ENCODE measurements at regions not wholly inside any gene's neighbourhood (a gene's known extent, or its start where the extent isn't known, plus 50 kb on each side); places are given as distances from the start of the nearest gene placed in this dataset.

- no peak overlapping the region for H3K4me3 ChIP-seq (ENCODE audit: low read length in 2 of 2)
- H3K4me1 ChIP-seq (ENCODE audit: control insufficient read depth in 2 of 2, insufficient read depth in 2 of 2, low read length in 2 of 2), result no peaks in the 10 kb centered on the region
- H3K27ac ChIP-seq (ENCODE audit: low read depth in 2 of 2, low read length in 2 of 2), result no peak overlapping the region
- no peaks in the 10 kb centered on the region for H3K36me3 ChIP-seq (ENCODE audit: control insufficient read depth in 2 of 2, insufficient read depth in 2 of 2, low read length in 2 of 2)
- H3K9me3 ChIP-seq (ENCODE audit: control insufficient read depth in 2 of 2, low read length in 2 of 2), result no peaks in the 10 kb centered on the region
- no peaks in the 10 kb centered on the region for H3K27me3 ChIP-seq (ENCODE audit: control insufficient read depth in 2 of 2, insufficient read depth in 2 of 2, low read length in 2 of 2)
- no peak overlapping the region for H3K9ac ChIP-seq (ENCODE audit: low read depth in 1 of 2, low read length in 2 of 2)
Measured at GRCh38 chr1:219428651-219429050, 184.3 kb downstream of the ZC3H11B start.

- no peak overlapping the region for H3K9ac ChIP-seq (ENCODE audit: low read depth in 1 of 2, low read length in 2 of 2)
- H3K36me3 ChIP-seq (ENCODE audit: control insufficient read depth in 2 of 2, insufficient read depth in 2 of 2, low read length in 2 of 2), result no peaks in the 10 kb centered on the region
- no peak overlapping the region for H3K4me3 ChIP-seq (ENCODE audit: low read length in 2 of 2)
- no peaks in the 10 kb centered on the region for H3K27me3 ChIP-seq (ENCODE audit: control insufficient read depth in 2 of 2, insufficient read depth in 2 of 2, low read length in 2 of 2)
- no peak overlapping the region for H3K27ac ChIP-seq (ENCODE audit: low read depth in 2 of 2, low read length in 2 of 2)
- no peaks in the 10 kb centered on the region for H3K9me3 ChIP-seq (ENCODE audit: control insufficient read depth in 2 of 2, low read length in 2 of 2)
- H3K4me1 ChIP-seq (ENCODE audit: control insufficient read depth in 2 of 2, insufficient read depth in 2 of 2, low read length in 2 of 2), result no peaks in the 10 kb centered on the region
Measured at GRCh38 chr1:219427989-219428388, 184.9 kb downstream of the ZC3H11B start.

GRCh38 chr1:219427403-219427802 lies 185.5 kb downstream of the ZC3H11B start:
- no peaks in the 10 kb centered on the region for H3K4me1 ChIP-seq (ENCODE audit: control insufficient read depth in 2 of 2, insufficient read depth in 2 of 2, low read length in 2 of 2)
- H3K27me3 ChIP-seq (ENCODE audit: control insufficient read depth in 2 of 2, insufficient read depth in 2 of 2, low read length in 2 of 2), result no peaks in the 10 kb centered on the region
- no peak overlapping the region for H3K27ac ChIP-seq (ENCODE audit: low read depth in 2 of 2, low read length in 2 of 2)
- H3K9me3 ChIP-seq (ENCODE audit: control insufficient read depth in 2 of 2, low read length in 2 of 2), result no peaks in the 10 kb centered on the region
- no peak overlapping the region for H3K9ac ChIP-seq (ENCODE audit: low read depth in 1 of 2, low read length in 2 of 2)
- no peaks in the 10 kb centered on the region for H3K36me3 ChIP-seq (ENCODE audit: control insufficient read depth in 2 of 2, insufficient read depth in 2 of 2, low read length in 2 of 2)
- no peak overlapping the region for H3K4me3 ChIP-seq (ENCODE audit: low read length in 2 of 2)

GRCh38 chr1:219422811-219423598 lies 189.9 kb downstream of the ZC3H11B start:
- Histone ChIP-seq H3K9me3 (ENCODE audit: control insufficient read depth in 2 of 2, low read length in 2 of 2) (no peaks in the 10 kb centered on the region), H3K27ac (ENCODE audit: low read depth in 2 of 2, low read length in 2 of 2) (no peak overlapping the region), H3K9ac (ENCODE audit: low read depth in 1 of 2, low read length in 2 of 2) (no peak overlapping the region), H3K4me1 (ENCODE audit: control insufficient read depth in 2 of 2, insufficient read depth in 2 of 2, low read length in 2 of 2) (no peaks in the 10 kb centered on the region), H3K27me3 (ENCODE audit: control insufficient read depth in 2 of 2, insufficient read depth in 2 of 2, low read length in 2 of 2) (no peaks in the 10 kb centered on the region), H3K36me3 (ENCODE audit: control insufficient read depth in 2 of 2, insufficient read depth in 2 of 2, low read length in 2 of 2) (no peaks in the 10 kb centered on the region), H3K4me3 (ENCODE audit: low read length in 2 of 2) (no peak overlapping the region)

DNA sequence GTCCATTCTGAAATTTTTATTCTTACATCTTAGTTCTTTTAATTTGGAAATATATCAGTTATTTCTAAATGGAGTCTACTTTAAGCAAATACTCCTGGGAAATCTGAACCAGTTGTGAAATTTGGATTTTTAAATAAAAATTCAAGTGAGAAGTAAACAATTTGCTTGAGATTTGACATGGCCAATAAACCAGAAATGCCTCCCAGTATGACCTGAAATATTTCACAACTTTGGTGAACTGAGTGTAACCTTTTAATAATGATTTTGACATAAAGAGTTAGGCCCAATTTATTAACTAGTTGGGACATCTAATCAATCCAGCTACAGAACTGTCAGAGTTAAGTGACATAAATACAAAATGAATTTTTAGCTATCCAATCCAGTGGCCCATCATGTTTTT lies 192.0 kb downstream of the ZC3H11B start:
- no peaks in the 10 kb centered on the region for H3K4me1 ChIP-seq (ENCODE audit: control insufficient read depth in 2 of 2, insufficient read depth in 2 of 2, low read length in 2 of 2)
- no peak overlapping the region for H3K27ac ChIP-seq (ENCODE audit: low read depth in 2 of 2, low read length in 2 of 2)
- no peaks in the 10 kb centered on the region for H3K27me3 ChIP-seq (ENCODE audit: control insufficient read depth in 2 of 2, insufficient read depth in 2 of 2, low read length in 2 of 2)
- no peaks in the 10 kb centered on the region for H3K9me3 ChIP-seq (ENCODE audit: control insufficient read depth in 2 of 2, low read length in 2 of 2)
- no peak overlapping the region for H3K9ac ChIP-seq (ENCODE audit: low read depth in 1 of 2, low read length in 2 of 2)
- no peak overlapping the region for H3K4me3 ChIP-seq (ENCODE audit: low read length in 2 of 2)
- no peaks in the 10 kb centered on the region for H3K36me3 ChIP-seq (ENCODE audit: control insufficient read depth in 2 of 2, insufficient read depth in 2 of 2, low read length in 2 of 2)

DNA sequence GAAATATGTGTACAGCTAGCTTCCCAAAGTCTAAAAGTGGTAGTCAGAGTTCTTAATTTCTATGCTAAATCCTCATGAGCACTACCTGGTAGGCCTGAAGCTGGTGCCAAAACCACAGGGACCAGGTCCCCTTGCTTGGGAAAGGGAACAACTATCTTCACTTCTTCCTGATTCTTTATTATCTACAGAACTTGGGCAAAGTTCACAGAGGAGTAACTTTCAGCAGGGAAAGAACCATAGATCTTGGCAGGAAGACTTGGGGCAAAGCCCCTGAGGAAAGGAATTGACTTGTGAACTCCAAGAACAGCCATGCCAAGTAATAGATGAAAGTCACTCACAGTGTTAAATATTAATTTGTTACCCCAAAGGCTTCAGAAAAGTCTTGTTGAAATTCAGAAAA lies 193.0 kb downstream of the ZC3H11B start:
- H3K9ac ChIP-seq (ENCODE audit: low read depth in 1 of 2, low read length in 2 of 2), result no peak overlapping the region
- no peaks in the 10 kb centered on the region for H3K36me3 ChIP-seq (ENCODE audit: control insufficient read depth in 2 of 2, insufficient read depth in 2 of 2, low read length in 2 of 2)
- no peak overlapping the region for H3K4me3 ChIP-seq (ENCODE audit: low read length in 2 of 2)
- no peaks in the 10 kb centered on the region for H3K27me3 ChIP-seq (ENCODE audit: control insufficient read depth in 2 of 2, insufficient read depth in 2 of 2, low read length in 2 of 2)
- no peaks in the 10 kb centered on the region for H3K9me3 ChIP-seq (ENCODE audit: control insufficient read depth in 2 of 2, low read length in 2 of 2)
- H3K27ac ChIP-seq (ENCODE audit: low read depth in 2 of 2, low read length in 2 of 2), result no peak overlapping the region
- H3K4me1 ChIP-seq (ENCODE audit: control insufficient read depth in 2 of 2, insufficient read depth in 2 of 2, low read length in 2 of 2), result no peaks in the 10 kb centered on the region

DNA sequence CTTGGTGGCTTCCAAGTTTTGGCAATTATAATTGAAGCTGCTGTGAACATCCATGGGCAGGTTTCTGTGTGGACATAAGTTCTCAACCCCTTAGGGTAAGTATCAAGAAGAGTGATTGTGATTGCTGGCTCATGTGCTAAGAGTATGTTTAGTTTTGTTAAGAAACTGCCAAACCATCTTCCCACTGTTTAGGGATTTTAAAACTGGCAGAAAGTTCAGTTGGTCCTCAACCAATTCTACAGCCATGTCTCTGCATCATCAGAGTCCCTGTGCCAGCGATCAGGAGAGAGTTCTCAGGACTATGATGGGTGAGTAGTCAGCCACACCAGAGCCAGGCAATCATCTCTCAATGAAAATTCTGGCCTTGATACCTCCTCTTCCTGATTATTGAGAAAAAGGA lies 193.8 kb downstream of the ZC3H11B start:
- Histone ChIP-seq H3K27me3 (ENCODE audit: control insufficient read depth in 2 of 2, insufficient read depth in 2 of 2, low read length in 2 of 2) (no peaks in the 10 kb centered on the region), H3K36me3 (ENCODE audit: control insufficient read depth in 2 of 2, insufficient read depth in 2 of 2, low read length in 2 of 2) (no peaks in the 10 kb centered on the region), H3K9ac (ENCODE audit: low read depth in 1 of 2, low read length in 2 of 2) (no peak overlapping the region), H3K4me3 (ENCODE audit: low read length in 2 of 2) (no peak overlapping the region), H3K9me3 (ENCODE audit: control insufficient read depth in 2 of 2, low read length in 2 of 2) (no peaks in the 10 kb centered on the region), H3K27ac (ENCODE audit: low read depth in 2 of 2, low read length in 2 of 2) (no peak overlapping the region), H3K4me1 (ENCODE audit: control insufficient read depth in 2 of 2, insufficient read depth in 2 of 2, low read length in 2 of 2) (no peaks in the 10 kb centered on the region)

DNA sequence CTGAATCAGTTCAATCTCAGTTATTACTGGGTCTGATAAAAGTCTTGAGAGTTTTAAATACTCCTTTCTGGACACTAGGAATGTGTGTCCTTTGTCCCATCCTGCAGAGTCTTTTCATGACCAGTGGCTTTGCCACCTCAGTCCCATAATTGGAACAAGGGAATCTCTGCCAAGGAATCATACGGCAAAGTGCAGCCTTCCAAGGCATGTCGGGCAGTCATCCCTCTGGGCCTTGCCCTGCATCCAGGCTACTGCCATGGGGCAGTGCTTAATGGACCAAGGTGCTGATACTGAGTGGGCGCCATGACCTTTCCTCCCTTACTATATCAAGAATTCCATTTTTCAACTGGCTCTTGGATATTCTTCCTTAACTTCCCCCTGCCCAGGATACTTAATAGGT lies 195.3 kb downstream of the ZC3H11B start:
- H3K36me3 ChIP-seq (ENCODE audit: control insufficient read depth in 2 of 2, insufficient read depth in 2 of 2, low read length in 2 of 2), result no peaks in the 10 kb centered on the region
- H3K27ac ChIP-seq (ENCODE audit: low read depth in 2 of 2, low read length in 2 of 2), result no peak overlapping the region
- H3K9me3 ChIP-seq (ENCODE audit: control insufficient read depth in 2 of 2, low read length in 2 of 2), result no peaks in the 10 kb centered on the region
- H3K4me3 ChIP-seq (ENCODE audit: low read length in 2 of 2), result no peak overlapping the region
- H3K4me1 ChIP-seq (ENCODE audit: control insufficient read depth in 2 of 2, insufficient read depth in 2 of 2, low read length in 2 of 2), result no peaks in the 10 kb centered on the region
- H3K27me3 ChIP-seq (ENCODE audit: control insufficient read depth in 2 of 2, insufficient read depth in 2 of 2, low read length in 2 of 2), result no peaks in the 10 kb centered on the region
- no peak overlapping the region for H3K9ac ChIP-seq (ENCODE audit: low read depth in 1 of 2, low read length in 2 of 2)

DNA sequence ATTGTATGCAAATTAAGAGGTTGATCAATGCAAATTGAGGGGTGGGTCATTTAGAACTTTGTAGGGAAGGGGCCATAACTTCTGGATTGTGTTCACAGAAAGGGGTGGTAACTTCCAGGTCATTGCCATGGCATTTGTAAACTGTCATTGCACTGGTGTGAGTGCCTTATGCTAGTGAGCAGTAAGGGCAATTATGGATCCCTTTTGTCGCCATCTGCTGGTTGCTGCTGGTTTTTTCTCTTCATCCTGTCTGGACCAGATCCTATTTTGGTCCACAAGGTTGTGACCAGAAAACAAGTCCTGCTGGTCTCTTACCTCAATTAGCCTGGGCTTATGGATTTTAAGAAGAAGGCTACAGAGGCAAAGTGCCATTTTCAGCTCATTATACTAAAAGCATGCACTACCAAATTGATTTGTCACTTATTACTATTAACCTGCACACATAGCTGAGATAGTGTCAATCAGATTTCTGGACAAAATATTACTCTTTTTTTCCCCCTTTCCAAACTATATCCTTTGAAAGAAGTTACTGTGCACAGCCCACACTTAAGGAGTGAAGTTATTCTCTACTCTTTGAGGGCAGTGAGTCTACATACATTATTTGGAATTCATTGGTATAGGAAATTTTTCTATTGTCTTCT lies 196.2 kb downstream of the ZC3H11B start:
- no peak overlapping the region for H3K4me3 ChIP-seq (ENCODE audit: low read length in 2 of 2)
- no peaks in the 10 kb centered on the region for H3K36me3 ChIP-seq (ENCODE audit: control insufficient read depth in 2 of 2, insufficient read depth in 2 of 2, low read length in 2 of 2)
- no peak overlapping the region for H3K27ac ChIP-seq (ENCODE audit: low read depth in 2 of 2, low read length in 2 of 2)

GRCh38 chr1:219415915-219416314 lies 197.0 kb downstream of the ZC3H11B start:
- Histone ChIP-seq H3K36me3 (ENCODE audit: control insufficient read depth in 2 of 2, insufficient read depth in 2 of 2, low read length in 2 of 2) (no peaks in the 10 kb centered on the region), H3K27ac (ENCODE audit: low read depth in 2 of 2, low read length in 2 of 2) (no peak overlapping the region), H3K4me3 (ENCODE audit: low read length in 2 of 2) (no peak overlapping the region), H3K27me3 (ENCODE audit: control insufficient read depth in 2 of 2, insufficient read depth in 2 of 2, low read length in 2 of 2) (no peaks in the 10 kb centered on the region), H3K4me1 (ENCODE audit: control insufficient read depth in 2 of 2, insufficient read depth in 2 of 2, low read length in 2 of 2) (no peaks in the 10 kb centered on the region), H3K9me3 (ENCODE audit: control insufficient read depth in 2 of 2, low read length in 2 of 2) (no peaks in the 10 kb centered on the region), H3K9ac (ENCODE audit: low read depth in 1 of 2, low read length in 2 of 2) (no peak overlapping the region)

More for the DNA sequence above, 196.2 kb downstream of the ZC3H11B start:
- Histone ChIP-seq H3K27me3 (ENCODE audit: control insufficient read depth in 2 of 2, insufficient read depth in 2 of 2, low read length in 2 of 2) (no peaks in the 10 kb centered on the region), H3K9me3 (ENCODE audit: control insufficient read depth in 2 of 2, low read length in 2 of 2) (no peaks in the 10 kb centered on the region), H3K9ac (ENCODE audit: low read depth in 1 of 2, low read length in 2 of 2) (no peak overlapping the region), H3K4me1 (ENCODE audit: control insufficient read depth in 2 of 2, insufficient read depth in 2 of 2, low read length in 2 of 2) (no peaks in the 10 kb centered on the region)

All from mucosa of rectum (tissue), 2 donors.